Gastroesophageal sphincter (tissue), 4 donors: ENCODE measurements at regions not wholly inside any gene's neighbourhood (a gene's known extent, or its start where the extent isn't known, plus 50 kb on each side); places are given as distances from the start of the nearest gene placed in this dataset.

Experiments used
- ATAC-seq: fragments of 150-250 bp; one replicate; pipeline ENCODE4 v1.9.1; 2016; ENCODE audit warnings: mild to moderate bottlenecking, moderate library complexity
- H3K27ac ChIP-seq, 4 donors: fragments of 200-600 bp; sonication (generic) in 3 of 4; 1 replicate in 3 of 4; 2 replicates in 1 of 4; pipeline ENCODE4 v1.5.1; 2016 to 2019
- H3K27me3 ChIP-seq: fragments of 200-600 bp; sonication (generic); one replicate; pipeline ENCODE4 v1.5.1; 2019
- H3K36me3 ChIP-seq, 2 donors: fragments of 200-600 bp; sonication (generic); one replicate each; pipeline ENCODE4 v1.5.1; 2019; ENCODE audit warnings: control low read depth in 1 of 2
- H3K4me1 ChIP-seq, 3 donors: fragments of 200-600 bp; sonication (generic); 1 replicate in 2 of 3; 2 replicates in 1 of 3; pipeline ENCODE4 v1.5.1; 2016 to 2019; ENCODE audit warnings: control low read depth in 2 of 3
- H3K4me3 ChIP-seq, 2 donors: fragments of 200-600 bp; sonication (generic); one replicate each; pipeline ENCODE4 v1.5.1; 2019; ENCODE audit warnings: mild to moderate bottlenecking in 1 of 2, moderate library complexity in 1 of 2
- H3K9me3 ChIP-seq, 3 donors: fragments of 200-600 bp; sonication (generic); one replicate each; pipeline ENCODE4 v1.5.1; 2017 to 2019; ENCODE audit warnings: control low read depth in 2 of 3
- CTCF ChIP-seq, 4 experiments: fragments of 200-600 bp in 2 of 4; fragments of 450-650 bp in 2 of 4; sonication (generic) in 1 of 4; IDR thresholded peaks; one replicate each; pipeline ENCODE4 v1.5.1; 2017 to 2019; ENCODE audit warnings: antibody characterized with exemption in 4 of 4, mild to moderate bottlenecking in 2 of 4, moderate library complexity in 2 of 4
- EP300 ChIP-seq: sonication (generic); formaldehyde crosslinking; IDR thresholded peaks from one replicate; pipeline ENCODE4 v1.6.1; 2017; ENCODE audit warnings: antibody characterized with exemption, mild to moderate bottlenecking
- POLR2A ChIP-seq, 2 donors: fragments of 450-650 bp; IDR thresholded peaks; one replicate each; pipeline ENCODE4 v1.6.1; 2017; ENCODE audit warnings: antibody characterized with exemption in 2 of 2, mild to moderate bottlenecking in 2 of 2, moderate library complexity in 1 of 2
- POLR2AphosphoS5 ChIP-seq: sonication (generic); formaldehyde crosslinking; IDR thresholded peaks from one replicate; pipeline ENCODE4 v1.6.1; 2017; ENCODE audit warnings: antibody characterized with exemption
- WGBS, 2 donors: methylation state at CpG; one replicate each; pipeline ENCODE4 v1.1.5; 2018; ENCODE audit warnings: low coverage in 1 of 2; 5-methylcytosine and 5-hydroxymethylcytosine counted together

DNA sequence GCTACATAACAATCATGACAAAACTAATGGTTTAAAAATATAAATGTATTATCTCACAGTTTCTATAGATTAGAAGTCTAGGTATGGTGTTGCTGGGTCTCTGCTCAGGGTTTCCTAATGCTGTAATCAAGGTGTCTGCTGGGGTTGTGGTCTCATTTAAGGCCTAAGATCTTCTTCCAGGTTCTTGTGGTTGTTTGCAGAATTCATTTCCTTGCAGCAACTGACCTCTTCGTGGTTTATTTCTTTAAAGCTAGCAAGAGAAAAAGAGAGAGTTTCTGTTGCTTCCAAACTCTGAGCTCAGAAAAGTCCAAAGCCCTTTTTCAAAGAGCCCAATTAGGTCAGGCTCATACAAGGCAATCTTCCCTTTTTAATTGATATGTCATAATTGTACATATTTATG, 452.7 kb upstream of the CCDC179 start:
- TF ChIP-seq POLR2A (IDR thresholded peaks at IDR 0.05) (no peak), POLR2AphosphoS5 (no peak), EP300 (no peak), CTCF (IDR thresholded peaks at IDR 0.05) (no peak)
- no peak overlapping the region for H3K4me3 ChIP-seq
- ATAC-seq, result no peak
- H3K4me1 ChIP-seq, result no peaks in the 10 kb centered on the region
- 58 to 75% methylated on average over 1 of the region's 1 CpG for WGBS, 2 donors
- no peak overlapping the region for H3K27ac ChIP-seq
- no peaks in the 10 kb centered on the region for H3K9me3 ChIP-seq
- H3K27me3 ChIP-seq, result no peaks in the 10 kb centered on the region
- H3K36me3 ChIP-seq, result no peaks in the 10 kb centered on the region

GRCh38 chr11:23314162-23314561, 453.9 kb upstream of the CCDC179 start:
- Histone ChIP-seq H3K9me3 (no peaks in the 10 kb centered on the region), H3K36me3 (no peaks in the 10 kb centered on the region), H3K27ac (no peak overlapping the region), H3K4me3 (no peak overlapping the region), H3K4me1 (no peaks in the 10 kb centered on the region), H3K27me3 (no peaks in the 10 kb centered on the region)
- 75 to 100% methylated on average over 3 of the region's 3 CpGs for WGBS, 2 donors
- no peak for ATAC-seq
- TF ChIP-seq POLR2A (IDR thresholded peaks at IDR 0.05) (no peak), CTCF (IDR thresholded peaks at IDR 0.05) (no peak), EP300 (no peak), POLR2AphosphoS5 (no peak)

DNA sequence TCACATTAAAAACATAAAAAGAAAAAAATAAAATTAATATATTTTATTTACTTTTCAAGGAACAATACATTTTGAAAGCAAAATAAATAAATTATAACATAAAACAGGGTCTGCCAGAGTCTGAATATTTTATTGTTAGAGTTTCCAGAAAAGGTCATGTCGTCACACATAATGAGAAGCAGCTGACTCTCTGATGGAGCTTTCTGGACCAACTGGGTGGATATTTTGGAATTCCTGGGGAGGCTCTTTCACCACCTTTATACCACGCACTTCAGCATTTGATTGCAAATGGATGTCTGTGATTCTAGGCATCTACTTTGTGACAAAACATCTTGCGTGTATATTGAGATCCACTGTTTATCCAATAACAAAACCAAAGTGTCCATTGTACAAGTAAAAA, 455.0 kb upstream of the CCDC179 start:
- no peaks in the 10 kb centered on the region for H3K27me3 ChIP-seq
- H3K4me1 ChIP-seq, result no peaks in the 10 kb centered on the region
- 67 to 89% methylated on average over 3 of the region's 3 CpGs for WGBS, 2 donors
- no peak overlapping the region for H3K4me3 ChIP-seq
- no peak overlapping the region for H3K27ac ChIP-seq
- no peaks in the 10 kb centered on the region for H3K9me3 ChIP-seq
- no peak for TF ChIP-seq POLR2AphosphoS5
- TF ChIP-seq CTCF (IDR thresholded peaks at IDR 0.05), result no peak
- TF ChIP-seq EP300, result no peak
- no peak for TF ChIP-seq POLR2A (IDR thresholded peaks at IDR 0.05)
- no peaks in the 10 kb centered on the region for H3K36me3 ChIP-seq
- no peak for ATAC-seq

- H3K27me3 ChIP-seq, result no peaks in the 10 kb centered on the region
- H3K4me3 ChIP-seq, result no peak overlapping the region
- no peak for TF ChIP-seq EP300
- no peak for TF ChIP-seq POLR2AphosphoS5
- TF ChIP-seq POLR2A (IDR thresholded peaks at IDR 0.05), result no peak
- TF ChIP-seq CTCF (IDR thresholded peaks at IDR 0.05), result no peak
- no peaks in the 10 kb centered on the region for H3K4me1 ChIP-seq
- peaks cover 0 to 17% (median 0%) of the 10 kb centered on the region in 3 donors for H3K9me3 ChIP-seq
- ATAC-seq, result no peak
- H3K36me3 ChIP-seq, result no peaks in the 10 kb centered on the region
- 67 to 86% methylated on average over 1 of the region's 1 CpG for WGBS, 2 donors
- no peak overlapping the region for H3K27ac ChIP-seq
Observed at GRCh38 chr11:23317816-23318215, 457.5 kb upstream of the CCDC179 start.

- H3K4me1 ChIP-seq, result no peaks in the 10 kb centered on the region
- no peaks in the 10 kb centered on the region for H3K27me3 ChIP-seq
- peaks cover 0 to 17% (median 0%) of the 10 kb centered on the region in 3 donors for H3K9me3 ChIP-seq
- TF ChIP-seq EP300, result no peak
- TF ChIP-seq CTCF (IDR thresholded peaks at IDR 0.05), result no peak
- TF ChIP-seq POLR2AphosphoS5, result no peak
- TF ChIP-seq POLR2A (IDR thresholded peaks at IDR 0.05), result no peak
- no peak for ATAC-seq
- H3K27ac ChIP-seq, result no peak overlapping the region
- H3K4me3 ChIP-seq, result no peak overlapping the region
- WGBS, 2 donors, result 63 to 73% methylated on average over 1 of the region's 1 CpG
- H3K36me3 ChIP-seq, result no peaks in the 10 kb centered on the region
Observed at GRCh38 chr11:23318670-23319069, 458.4 kb upstream of the CCDC179 start.
